Kasumi-1 (cell line): ENCODE measurements at regions not wholly inside any gene's neighbourhood (a gene's known extent, or its start where the extent isn't known, plus 50 kb on each side); places are given as distances from the start of the nearest gene placed in this dataset.
A peak's percentile ranks its signal among the peaks of the same experiment; 100 is the strongest.

Source experiments
- DNase-seq, 2 experiments: peaks; one replicate each; lab custom pipeline; 2025; lab: John Stamatoyannopoulos, UW

- DNase-seq: peak in 1 of 2 experiments; percentile 26
These were observed 117.0 kb downstream of the CEP44 start for GRCh38 chr4:174400603-174401302.

- DNase-seq: no peak
These were observed 115.0 kb downstream of the CEP44 start for GRCh38 chr4:174398728-174399127.

GRCh38 chr4:174397366-174398155 lies 113.8 kb downstream of the CEP44 start:
- DNase-seq: no peak

DNA sequence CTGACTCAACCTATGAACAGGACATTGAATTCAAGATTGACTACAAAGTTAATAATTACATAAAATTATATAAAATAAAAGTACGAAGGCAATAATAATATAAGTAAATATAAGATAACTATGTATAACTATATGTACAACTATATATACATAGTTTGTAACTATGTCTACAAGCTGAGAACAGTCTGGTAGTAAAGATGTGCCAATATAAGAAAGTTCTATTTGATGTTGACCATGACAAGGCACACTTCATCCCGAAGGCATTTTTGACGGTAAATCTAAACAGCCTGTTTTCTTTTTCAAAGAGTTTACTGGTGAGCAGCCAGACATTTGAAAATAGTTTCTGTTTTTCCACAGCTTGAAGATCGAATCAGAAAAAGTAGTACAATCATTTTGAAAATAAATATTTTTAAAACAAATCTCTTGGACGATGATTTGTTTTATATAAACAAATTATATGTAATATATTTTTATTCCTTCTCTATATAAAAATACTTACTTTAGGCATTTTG lies 112.9 kb downstream of the CEP44 start:
- DNase-seq: no peak

DNA sequence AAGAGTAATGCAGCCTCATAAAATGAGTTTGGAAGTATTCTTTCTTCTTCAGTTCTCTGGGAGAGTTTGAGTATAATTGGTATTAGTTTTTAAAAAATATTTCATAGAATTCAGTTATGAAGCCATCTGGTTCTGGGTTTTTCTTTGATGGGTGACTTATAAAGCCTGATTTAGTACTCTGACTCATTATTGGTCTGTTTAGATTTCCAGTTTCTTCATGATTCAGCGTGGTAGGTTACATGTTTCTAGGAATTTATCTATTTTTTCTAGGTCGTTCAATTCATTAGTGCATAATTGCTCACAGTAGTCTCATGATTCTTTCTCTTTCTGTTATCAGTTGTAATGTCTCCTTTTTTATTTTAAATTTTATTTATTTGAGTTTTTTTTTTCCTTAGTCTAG lies 111.2 kb downstream of the CEP44 start:
- DNase-seq: no peak

DNA sequence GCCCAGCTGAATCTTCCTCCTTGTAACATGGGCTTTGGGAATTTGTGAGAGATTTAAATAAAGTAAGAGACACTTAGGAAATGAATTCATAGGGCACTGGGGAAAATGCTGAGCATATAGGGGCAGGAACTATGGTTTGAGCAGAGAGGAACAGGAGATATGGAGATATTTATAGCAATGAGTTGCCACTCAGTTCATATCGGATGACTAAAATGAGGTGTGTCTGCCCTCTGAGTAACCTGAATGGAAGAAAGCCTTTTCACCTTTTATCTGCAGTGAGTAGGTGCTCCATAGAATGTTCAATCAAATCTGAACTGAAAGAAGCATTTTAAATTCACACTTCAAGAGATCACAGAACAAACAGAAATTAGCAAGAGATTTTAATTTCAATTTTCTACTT lies 105.7 kb downstream of the CEP44 start:
- DNase-seq: no peak

DNA sequence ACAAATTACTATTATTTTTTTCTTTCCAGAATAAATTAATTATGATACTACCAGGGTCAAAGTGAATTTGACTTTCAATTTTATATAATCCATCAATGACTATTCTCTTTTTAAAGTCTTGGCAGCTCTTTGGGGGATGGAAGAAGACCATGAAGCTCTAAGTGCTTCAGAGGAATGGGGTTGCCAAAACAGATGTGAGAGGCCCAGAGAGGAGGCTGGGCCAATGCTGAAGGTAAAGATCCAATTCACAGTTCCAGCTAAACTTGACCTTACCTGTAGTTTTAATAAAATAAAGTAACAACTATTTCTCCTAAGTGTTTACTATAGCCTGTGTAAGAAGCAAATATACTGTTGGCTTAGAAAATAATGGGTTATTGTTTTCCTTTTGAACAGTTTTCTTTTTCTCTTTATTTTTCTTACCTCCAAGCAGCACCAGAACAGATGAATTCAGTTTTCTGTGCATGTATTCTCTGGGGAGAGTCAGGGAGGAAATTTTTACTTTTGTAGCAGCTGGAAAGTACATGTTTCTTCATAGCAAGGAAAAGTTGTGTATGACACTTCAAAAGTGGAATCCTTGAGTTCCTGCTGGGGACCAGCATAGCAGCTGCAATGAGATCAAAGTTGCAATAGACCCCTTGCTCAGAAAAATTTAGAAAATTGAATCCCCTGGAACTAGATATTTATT lies 104.9 kb downstream of the CEP44 start:
- no peak for DNase-seq

GRCh38 chr4:174387721-174388120 lies 104.0 kb downstream of the CEP44 start:
- no peak for DNase-seq

DNA sequence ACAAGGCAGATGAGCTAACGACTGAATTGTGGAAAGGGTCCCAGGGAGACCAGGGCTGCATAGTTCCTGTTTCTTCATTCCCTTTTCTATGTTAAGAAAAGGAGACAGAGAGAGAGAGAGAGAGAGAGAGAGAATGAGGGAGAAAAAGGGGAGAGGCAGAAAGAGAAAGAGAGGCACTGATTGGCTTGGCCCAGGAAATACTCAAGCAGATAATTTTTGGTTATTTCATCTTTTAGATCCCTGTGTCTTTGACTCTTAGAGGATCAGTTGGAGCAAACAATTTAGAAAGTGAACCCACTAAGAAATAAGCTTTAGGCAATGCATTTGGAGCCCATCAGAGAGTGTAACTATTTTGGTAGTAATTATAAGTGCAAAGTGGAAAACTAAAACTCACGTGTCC lies 103.4 kb downstream of the CEP44 start:
- DNase-seq: no peak

- no peak for DNase-seq
These were observed 100.1 kb downstream of the CEP44 start for GRCh38 chr4:174383783-174384182.

- peak; percentile 4 to 5 for DNase-seq
These were observed 99.4 kb downstream of the CEP44 start for GRCh38 chr4:174382938-174383605.
